ENCODE measurements at regions not wholly inside any gene's neighbourhood (a gene's known extent, or its start where the extent isn't known, plus 50 kb on each side); places are given as distances from the start of the nearest gene placed in this dataset.

DNA sequence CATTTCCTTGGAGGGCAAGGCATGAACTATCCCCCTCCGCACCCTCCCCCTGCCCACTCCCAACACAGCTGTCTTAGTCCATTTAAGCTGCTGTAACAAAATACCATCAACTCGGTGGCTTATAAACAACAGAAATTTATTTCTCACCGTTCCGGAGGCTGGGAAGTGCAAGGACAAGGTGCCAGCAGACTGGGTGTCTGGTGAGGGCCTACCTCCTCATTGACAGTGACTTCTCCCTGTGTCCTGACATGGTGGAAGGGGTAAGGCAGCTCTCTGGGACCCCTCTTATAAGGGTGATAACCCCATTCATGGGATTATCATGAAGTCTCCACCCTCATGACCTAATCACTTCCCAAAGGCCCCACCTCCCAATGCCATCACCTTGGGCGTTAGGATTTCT, 114.3 kb upstream of the MAFB start:
- H3K9me3 ChIP-seq = no peaks in the 10 kb centered on the region
- no peak overlapping the region for H3K4me3 ChIP-seq
- no peaks in the 10 kb centered on the region for H3K27me3 ChIP-seq
- WGBS, 2 donors = 89% methylated on average over 5 of the region's 5 CpGs
- no peaks in the 10 kb centered on the region for H3K36me3 ChIP-seq
- no peak overlapping the region for H3K27ac ChIP-seq
- no peaks in the 10 kb centered on the region for H3K4me1 ChIP-seq
- ATAC-seq (ENCODE audit: low FRiP score in 2 of 2) (no peak), DNase-seq (no peak)
- TF ChIP-seq, protein P1, sequence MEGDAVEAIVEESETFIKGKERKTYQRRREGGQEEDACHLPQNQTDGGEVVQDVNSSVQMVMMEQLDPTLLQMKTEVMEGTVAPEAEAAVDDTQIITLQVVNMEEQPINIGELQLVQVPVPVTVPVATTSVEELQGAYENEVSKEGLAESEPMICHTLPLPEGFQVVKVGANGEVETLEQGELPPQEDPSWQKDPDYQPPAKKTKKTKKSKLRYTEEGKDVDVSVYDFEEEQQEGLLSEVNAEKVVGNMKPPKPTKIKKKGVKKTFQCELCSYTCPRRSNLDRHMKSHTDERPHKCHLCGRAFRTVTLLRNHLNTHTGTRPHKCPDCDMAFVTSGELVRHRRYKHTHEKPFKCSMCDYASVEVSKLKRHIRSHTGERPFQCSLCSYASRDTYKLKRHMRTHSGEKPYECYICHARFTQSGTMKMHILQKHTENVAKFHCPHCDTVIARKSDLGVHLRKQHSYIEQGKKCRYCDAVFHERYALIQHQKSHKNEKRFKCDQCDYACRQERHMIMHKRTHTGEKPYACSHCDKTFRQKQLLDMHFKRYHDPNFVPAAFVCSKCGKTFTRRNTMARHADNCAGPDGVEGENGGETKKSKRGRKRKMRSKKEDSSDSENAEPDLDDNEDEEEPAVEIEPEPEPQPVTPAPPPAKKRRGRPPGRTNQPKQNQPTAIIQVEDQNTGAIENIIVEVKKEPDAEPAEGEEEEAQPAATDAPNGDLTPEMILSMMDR (IDR thresholded peaks at IDR 0.05) = no peak
- no peak for TF ChIP-seq EP300 (IDR thresholded peaks at IDR 0.05)
- no peak for TF ChIP-seq POLR2A (IDR thresholded peaks at IDR 0.05)
- no peak for TF ChIP-seq POLR2AphosphoS5 (IDR thresholded peaks at IDR 0.05)

DNA sequence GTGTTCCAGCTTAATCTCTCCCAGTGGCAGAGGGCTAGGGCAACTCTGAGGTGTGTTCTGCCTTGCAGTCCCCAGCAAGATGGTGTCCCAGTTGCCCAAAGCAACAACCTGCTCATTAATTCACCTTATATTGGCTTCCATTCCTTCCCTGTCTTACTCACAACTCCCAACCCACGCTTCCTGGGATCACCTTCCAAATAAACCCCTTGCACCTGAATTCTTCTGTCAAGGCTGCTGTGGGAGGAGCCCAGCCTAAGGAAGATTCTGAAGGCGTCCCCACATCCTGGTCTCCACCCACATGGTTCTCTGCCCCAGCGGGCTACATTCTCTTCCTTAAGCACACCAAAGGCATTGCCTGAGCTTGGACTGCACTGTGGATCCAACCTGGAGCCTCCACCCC, 116.6 kb upstream of the MAFB start:
- ATAC-seq (ENCODE audit: low FRiP score in 2 of 2) (no peak), DNase-seq (no peak)
- no peak overlapping the region for H3K4me3 ChIP-seq
- no peaks in the 10 kb centered on the region for H3K27me3 ChIP-seq
- no peak overlapping the region for H3K27ac ChIP-seq
- WGBS, 2 donors = 83 to 87% methylated on average over 3 of the region's 3 CpGs
- no peaks in the 10 kb centered on the region for H3K4me1 ChIP-seq
- no peaks in the 10 kb centered on the region for H3K36me3 ChIP-seq
- no peaks in the 10 kb centered on the region for H3K9me3 ChIP-seq
- no peak for TF ChIP-seq POLR2AphosphoS5 (IDR thresholded peaks at IDR 0.05)
- TF ChIP-seq, protein P1 (IDR thresholded peaks at IDR 0.05) = no peak
- TF ChIP-seq POLR2A (IDR thresholded peaks at IDR 0.05) = no peak

DNA sequence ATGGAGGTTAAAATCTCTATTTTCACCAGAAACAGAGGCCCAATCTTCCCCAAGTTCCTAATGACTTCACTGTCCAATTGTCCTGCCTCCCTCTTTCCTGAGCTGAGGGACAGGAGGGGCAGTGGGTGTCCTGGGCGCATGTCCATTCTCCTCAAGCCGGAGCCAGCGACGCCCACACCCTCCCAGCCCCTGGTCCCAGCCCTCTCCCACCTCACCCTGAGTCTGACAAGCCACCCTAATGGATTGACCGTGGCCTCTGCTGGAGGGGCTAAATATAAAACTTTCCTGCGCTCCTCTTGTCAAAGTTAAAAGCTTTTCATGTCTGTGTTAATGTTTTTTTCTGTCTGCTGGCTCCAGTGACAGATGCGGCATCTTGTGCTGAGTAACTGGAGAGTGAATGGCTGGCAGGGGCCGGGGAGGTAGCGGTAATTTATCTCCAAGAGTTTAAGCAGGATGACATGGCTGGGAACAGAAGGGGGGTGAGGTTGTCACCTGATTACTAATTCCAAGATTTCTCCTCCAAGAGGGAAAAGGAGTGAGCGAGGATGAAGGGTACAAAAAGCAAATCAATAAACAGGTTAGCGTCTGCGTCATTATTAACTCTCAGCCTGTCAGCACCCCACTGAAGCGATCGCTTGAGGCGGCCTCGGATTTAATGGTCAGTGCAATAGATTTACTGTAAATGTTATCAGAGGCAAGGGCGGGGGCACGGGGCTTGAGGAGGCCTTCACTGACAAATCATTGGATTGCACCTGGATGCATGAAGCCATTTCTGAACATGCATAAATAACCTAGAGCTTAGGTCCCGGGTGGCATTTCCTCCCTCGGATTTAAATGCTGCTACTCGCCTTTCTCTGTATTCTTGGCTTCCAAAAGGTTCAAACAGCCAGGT, 118.1 kb upstream of the MAFB start:
- Histone ChIP-seq H3K27me3 (no peaks in the 10 kb centered on the region), H3K9me3 (no peaks in the 10 kb centered on the region), H3K27ac (no peak overlapping the region), H3K4me3 (no peak overlapping the region), H3K36me3 (no peaks in the 10 kb centered on the region), H3K4me1 (no peaks in the 10 kb centered on the region)
- WGBS, 2 donors = 69% methylated on average over 21 of the region's 21 CpGs
- ATAC-seq (ENCODE audit: low FRiP score in 2 of 2) (no peak), DNase-seq (peak in 1 of 2 donors; percentile 37)
- TF ChIP-seq POLR2A (IDR thresholded peaks at IDR 0.05) (no peak), EP300 (IDR thresholded peaks at IDR 0.05) (no peak), POLR2AphosphoS5 (IDR thresholded peaks at IDR 0.05) (no peak)
- TF ChIP-seq, protein P1 (IDR thresholded peaks at IDR 0.05) = no peak

DNA sequence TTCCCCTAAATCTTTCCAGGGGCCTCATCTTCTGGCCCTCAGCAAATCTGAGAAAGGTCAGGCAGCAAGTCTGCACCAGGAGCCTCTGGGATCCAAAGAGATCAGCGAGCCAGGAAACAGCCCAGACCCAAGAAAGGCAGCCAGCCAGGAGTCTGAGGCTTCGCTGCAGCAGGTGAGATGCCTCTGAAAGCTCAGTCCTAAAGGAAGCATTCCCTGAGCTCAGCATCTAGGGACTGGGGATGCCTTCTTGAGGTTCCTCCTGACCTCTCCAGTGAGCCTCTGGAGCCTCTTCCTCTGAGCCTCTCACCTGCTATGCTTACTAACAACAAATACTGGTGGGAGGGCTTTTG, 118.8 kb upstream of the MAFB start:
- Histone ChIP-seq H3K36me3 (no peaks in the 10 kb centered on the region), H3K4me1 (no peaks in the 10 kb centered on the region), H3K4me3 (no peak overlapping the region), H3K9me3 (no peaks in the 10 kb centered on the region), H3K27ac (no peak overlapping the region), H3K27me3 (no peaks in the 10 kb centered on the region)
- 83 to 86% methylated on average over 2 of the region's 2 CpGs for WGBS, 2 donors
- ATAC-seq (ENCODE audit: low FRiP score in 2 of 2) = no peak
- no peak for DNase-seq
- TF ChIP-seq, protein P1 (IDR thresholded peaks at IDR 0.05) = no peak
- TF ChIP-seq EP300 (IDR thresholded peaks at IDR 0.05) (no peak), POLR2AphosphoS5 (IDR thresholded peaks at IDR 0.05) (no peak), POLR2A (IDR thresholded peaks at IDR 0.05) (no peak)

DNA sequence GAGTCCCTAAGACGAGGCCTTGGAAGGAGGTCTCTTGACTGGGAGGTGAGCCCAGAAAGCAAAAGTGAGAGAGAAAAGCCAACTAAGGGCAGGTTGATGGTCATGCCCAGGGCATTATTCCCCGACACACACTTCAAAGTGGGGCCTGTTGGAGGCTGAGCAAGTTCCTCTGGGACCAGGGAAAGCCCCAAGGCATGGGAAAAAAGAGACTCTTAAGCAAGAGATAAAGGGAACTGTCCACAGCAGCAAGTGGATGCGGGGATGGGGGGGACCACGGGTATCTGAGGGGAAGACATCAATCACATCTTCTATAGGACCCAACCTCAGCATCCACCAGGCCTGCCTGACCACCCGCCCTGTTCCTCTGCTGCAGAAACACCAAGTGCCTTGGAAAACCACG, 119.9 kb upstream of the MAFB start:
- H3K4me3 ChIP-seq = no peak overlapping the region
- TF ChIP-seq, protein P1 (IDR thresholded peaks at IDR 0.05) = no peak
- TF ChIP-seq EP300 (IDR thresholded peaks at IDR 0.05) (no peak), POLR2AphosphoS5 (IDR thresholded peaks at IDR 0.05) (no peak), POLR2A (IDR thresholded peaks at IDR 0.05) (no peak)
- H3K27me3 ChIP-seq = no peaks in the 10 kb centered on the region
- no peaks in the 10 kb centered on the region for H3K4me1 ChIP-seq
- no peaks in the 10 kb centered on the region for H3K9me3 ChIP-seq
- DNase-seq = no peak
- 55 to 78% methylated on average over 6 of the region's 6 CpGs for WGBS, 2 donors
- H3K36me3 ChIP-seq = no peaks in the 10 kb centered on the region
- H3K27ac ChIP-seq = no peak overlapping the region
- no peak for ATAC-seq (ENCODE audit: low FRiP score in 2 of 2)
